ENCODE measurements at regions not wholly inside any gene's neighbourhood (a gene's known extent, or its start where the extent isn't known, plus 50 kb on each side); places are given as distances from the start of the nearest gene placed in this dataset.
"Not testable (repeated sequence)": the region's sequence is repeated elsewhere in the genome, so short reads cannot be mapped to it uniquely, and the experiment has no call there.

- peak; percentile 79 for TF ChIP-seq CTCF (IDR thresholded peaks at IDR 0.05; ENCODE audit: control extremely low read depth, extremely low read depth, low read depth, missing control alignments)
- CTCF ChIA-PET, result interaction anchor here (0.8 to 5.4 kb wide), 40 partner anchors 9 to 961 kb away, joined by 3 to 34 read pairs (median 4); no protein-coding TSS in a partner anchor
- peak; percentile 21 for DNase-seq (ENCODE audit: extremely low spot score)
- POLR2A ChIA-PET, result no interaction called here
Measured at GRCh38 chr5:164504141-164504772, 998.8 kb downstream of the MAT2B start.

- ChIA-PET CTCF (interaction anchor here (0.8 to 5.4 kb wide), 6 partner anchors 9 to 948 kb away, joined by 3 to 34 read pairs (median 4); no protein-coding TSS in a partner anchor), POLR2A (no interaction called here)
- no peak for TF ChIP-seq CTCF (IDR thresholded peaks at IDR 0.05; ENCODE audit: control extremely low read depth, extremely low read depth, low read depth, missing control alignments)
- DNase-seq (ENCODE audit: extremely low spot score), result no peak
Measured at GRCh38 chr5:164505791-164506190, 1000.4 kb downstream of the MAT2B start.

- CTCF ChIA-PET, result interaction anchor here (1.5 kb wide), 1 partner anchor 14 kb away, joined by 8 read pairs; no protein-coding TSS in a partner anchor
- DNase-seq (ENCODE audit: extremely low spot score), result no peak
Measured at GRCh38 chr5:164518067-164518740, 1012.8 kb downstream of the MAT2B start.

GRCh38 chr5:164518741-164519080 lies 1013.3 kb downstream of the MAT2B start:
- ChIA-PET POLR2A (no interaction called here), CTCF (no interaction called here)
- no peak for TF ChIP-seq CTCF (IDR thresholded peaks at IDR 0.05; ENCODE audit: control extremely low read depth, extremely low read depth, low read depth, missing control alignments)
- DNase-seq (ENCODE audit: extremely low spot score), result no peak

More at GRCh38 chr5:164518067-164518740, 1012.8 kb downstream of the MAT2B start:
- POLR2A ChIA-PET, result no interaction called here
- TF ChIP-seq CTCF (IDR thresholded peaks at IDR 0.05; ENCODE audit: control extremely low read depth, extremely low read depth, low read depth, missing control alignments), result no peak

GRCh38 chr5:164532235-164532900 lies 1026.9 kb downstream of the MAT2B start:
- POLR2A ChIA-PET, result no interaction called here
- TF ChIP-seq CTCF (IDR thresholded peaks at IDR 0.05; ENCODE audit: control extremely low read depth, extremely low read depth, low read depth, missing control alignments), result no peak
- no peak for DNase-seq (ENCODE audit: extremely low spot score)
- CTCF ChIA-PET, result interaction anchor here (3.2 kb wide), 1 partner anchor 9 kb away, joined by 12 read pairs; no protein-coding TSS in a partner anchor

- CTCF ChIA-PET, result interaction anchor here (0.7 to 3.2 kb wide), 5 partner anchors 8 to 34 kb away, joined by 3 to 12 read pairs (median 3); no protein-coding TSS in a partner anchor
- DNase-seq (ENCODE audit: extremely low spot score); POLR2A ChIA-PET: not testable (repeated sequence)
Measured at GRCh38 chr5:164533426-164533825, 1028.0 kb downstream of the MAT2B start.

- POLR2A ChIA-PET, result no interaction called here
- DNase-seq (ENCODE audit: extremely low spot score), result no peak
- CTCF ChIA-PET, result no interaction called here
- TF ChIP-seq CTCF (IDR thresholded peaks at IDR 0.05; ENCODE audit: control extremely low read depth, extremely low read depth, low read depth, missing control alignments), result no peak
Measured at GRCh38 chr5:164540174-164540573, 1034.8 kb downstream of the MAT2B start.

Measured in GM10248 (cell line).